Right lung (tissue), 2 donors: ENCODE measurements at regions not wholly inside any gene's neighbourhood (a gene's known extent, or its start where the extent isn't known, plus 50 kb on each side); places are given as distances from the start of the nearest gene placed in this dataset.
"Not testable (repeated sequence)": the region's sequence is repeated elsewhere in the genome, so short reads cannot be mapped to it uniquely, and the experiment has no call there.

ENCODE experiments used
- DNase-seq, 2 donors: peaks; one replicate each; pipeline ENCODE4 v3.0.0-alpha.2; 2013

- no peak for DNase-seq
These were observed 283.1 kb upstream of the MAOA start for GRCh38 chrX:43373032-43373431.

DNA sequence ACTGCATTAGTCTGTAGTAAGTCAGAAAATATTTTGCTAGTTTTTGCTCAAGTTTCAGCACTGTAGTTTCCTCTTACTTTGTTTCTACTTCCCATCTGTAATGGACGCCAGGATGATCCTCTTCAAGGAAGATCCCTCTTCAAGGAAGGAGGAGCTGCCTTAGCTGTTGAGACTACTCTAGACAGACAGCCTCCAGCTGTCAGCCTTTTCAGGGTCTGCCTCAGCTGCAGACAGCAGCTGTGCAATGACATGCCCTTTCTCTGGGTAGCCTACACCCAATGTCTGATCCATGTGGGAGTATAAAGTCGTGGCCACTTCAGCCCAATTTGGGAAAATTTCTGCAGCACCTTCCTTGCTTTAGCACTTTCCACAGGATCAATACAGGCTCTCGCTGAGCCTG lies 281.0 kb upstream of the MAOA start:
- no peak for DNase-seq

GRCh38 chrX:43380704-43381103 lies 275.4 kb upstream of the MAOA start:
- no peak for DNase-seq

- no peak for DNase-seq
These were observed 269.2 kb upstream of the MAOA start for GRCh38 chrX:43386875-43387274.

DNA sequence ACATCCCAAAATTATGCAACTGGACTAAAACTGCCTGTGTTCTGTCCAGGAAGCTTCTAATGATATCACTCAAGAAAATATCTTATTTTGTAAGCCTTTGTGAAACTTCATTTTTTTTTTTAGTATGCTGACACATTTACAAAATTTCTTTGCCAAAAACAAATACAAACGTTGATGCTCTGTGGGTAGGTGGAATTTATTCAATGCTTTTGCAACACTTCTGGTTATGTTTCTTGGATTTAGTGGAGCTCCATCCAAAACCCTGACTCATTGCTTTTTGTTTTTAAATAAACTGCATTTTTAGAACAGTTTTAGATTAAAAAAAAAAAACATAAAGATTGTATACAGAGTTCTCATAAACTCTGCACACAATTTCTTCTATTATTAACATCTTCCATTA lies 250.9 kb upstream of the MAOA start:
- no peak for DNase-seq

DNA sequence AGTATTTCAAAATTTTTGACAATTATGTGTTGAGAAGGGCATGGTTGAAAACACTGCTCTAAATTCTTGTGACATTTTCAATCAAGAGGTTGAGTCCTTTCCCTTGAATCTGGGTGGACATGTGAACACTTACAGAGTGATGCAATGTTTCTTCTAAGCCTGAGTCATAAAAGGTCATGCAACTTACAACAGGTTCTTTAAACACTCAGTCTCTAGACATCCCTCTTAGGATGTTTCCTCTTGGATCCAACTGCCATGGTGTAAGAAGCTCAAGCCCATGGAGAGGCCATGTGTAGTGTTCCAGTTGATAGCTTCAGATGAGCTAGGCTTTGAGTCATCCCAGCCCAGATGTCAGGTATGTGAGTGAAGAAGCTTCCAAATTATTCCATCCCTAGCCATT lies 232.2 kb upstream of the MAOA start:
- DNase-seq = no peak

DNA sequence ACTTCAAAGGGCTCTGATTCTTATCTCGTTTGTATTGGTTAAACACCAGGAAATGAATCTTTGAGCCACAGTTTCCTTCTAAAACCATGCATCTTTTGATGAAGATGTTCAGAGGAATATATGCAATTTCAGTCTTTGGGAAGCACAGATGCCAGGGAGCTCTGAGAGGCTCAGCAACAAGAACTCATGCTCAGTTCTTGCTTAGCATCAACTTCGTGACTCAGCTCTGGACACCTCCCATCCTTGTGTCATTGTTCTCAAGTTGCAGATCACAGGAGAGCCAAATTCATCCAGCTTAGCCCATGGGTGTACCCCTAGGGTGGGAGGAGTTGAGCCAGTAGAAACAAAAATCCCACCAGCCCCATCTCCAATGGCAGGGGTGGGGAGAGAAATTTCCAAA lies 219.6 kb upstream of the MAOA start:
- DNase-seq = no peak

DNA sequence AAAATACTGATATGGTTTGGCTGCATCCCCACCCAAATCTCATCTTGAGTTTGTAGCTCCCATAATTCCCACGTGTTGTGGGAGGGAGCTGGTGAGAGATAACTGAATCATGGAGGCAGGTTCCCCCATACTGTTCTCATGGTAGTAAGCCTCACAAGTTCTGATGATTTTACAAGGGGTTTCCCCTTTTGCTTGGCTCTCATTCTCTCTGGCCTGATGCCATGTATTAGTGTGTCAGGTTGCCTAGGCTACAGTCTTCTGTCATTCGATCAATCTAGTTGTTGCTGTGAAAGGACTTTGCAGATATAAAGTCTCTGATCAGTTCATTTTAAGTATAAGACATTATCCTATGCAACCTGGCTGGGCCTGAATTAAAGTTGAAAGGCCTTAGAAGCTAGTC lies 209.3 kb upstream of the MAOA start:
- DNase-seq = no peak

GRCh38 chrX:43448688-43449087 lies 207.4 kb upstream of the MAOA start:
- DNase-seq = no peak

DNA sequence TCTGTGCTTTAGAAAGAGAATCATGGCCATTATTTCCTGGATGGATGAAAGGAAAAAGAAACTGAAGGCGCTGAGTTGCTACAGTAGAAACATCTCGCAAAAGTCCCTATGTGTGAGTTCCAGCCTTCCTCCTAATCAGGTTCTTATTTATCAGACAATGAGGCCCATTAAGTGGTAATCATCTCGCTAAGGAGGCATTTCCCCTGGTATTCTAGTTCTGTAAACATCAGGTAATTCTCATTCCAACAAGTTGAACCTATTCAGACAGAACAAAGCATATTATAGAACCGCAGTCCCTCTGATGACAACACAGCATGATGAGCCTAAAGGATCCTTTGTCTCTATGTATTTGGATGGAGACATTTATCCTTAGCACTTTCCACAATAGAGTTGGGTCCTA lies 205.7 kb upstream of the MAOA start:
- DNase-seq = no peak

DNA sequence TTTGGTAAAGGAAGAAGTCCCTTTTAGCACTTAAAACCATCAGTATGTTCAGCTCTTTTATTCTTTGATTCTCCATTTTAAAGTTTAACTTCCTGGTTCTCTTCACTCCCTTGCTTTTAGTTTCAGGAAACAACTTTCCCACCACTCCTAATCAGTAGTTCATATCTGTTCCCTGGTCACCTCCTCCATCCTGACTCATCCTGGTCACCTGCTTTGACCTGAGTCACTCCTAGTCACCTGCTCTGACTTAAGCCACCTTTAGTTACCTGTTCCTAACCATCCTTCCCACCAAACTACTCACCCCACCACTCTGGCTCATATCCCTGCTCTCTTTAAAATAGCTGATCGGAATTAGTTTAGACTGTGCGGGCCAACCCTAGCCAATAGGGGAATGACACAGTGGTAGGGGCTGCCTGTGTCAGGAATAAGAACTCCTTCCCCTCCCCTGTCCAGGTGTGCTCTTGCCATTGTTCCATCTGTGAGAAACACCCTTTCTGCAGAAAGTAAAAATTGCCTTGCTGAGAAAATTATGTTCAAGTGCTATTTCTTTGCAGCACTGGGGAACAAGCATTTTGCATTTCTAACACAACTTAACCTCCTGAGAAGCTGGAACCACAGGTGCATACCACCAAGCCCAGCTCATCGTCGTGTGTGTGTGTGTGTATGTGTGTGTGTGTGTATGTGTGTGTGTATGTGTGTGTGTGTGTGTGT lies 204.0 kb upstream of the MAOA start:
- DNase-seq = not testable (repeated sequence)

- no peak for DNase-seq
These were observed 200.0 kb upstream of the MAOA start for GRCh38 chrX:43456063-43456462.

DNA sequence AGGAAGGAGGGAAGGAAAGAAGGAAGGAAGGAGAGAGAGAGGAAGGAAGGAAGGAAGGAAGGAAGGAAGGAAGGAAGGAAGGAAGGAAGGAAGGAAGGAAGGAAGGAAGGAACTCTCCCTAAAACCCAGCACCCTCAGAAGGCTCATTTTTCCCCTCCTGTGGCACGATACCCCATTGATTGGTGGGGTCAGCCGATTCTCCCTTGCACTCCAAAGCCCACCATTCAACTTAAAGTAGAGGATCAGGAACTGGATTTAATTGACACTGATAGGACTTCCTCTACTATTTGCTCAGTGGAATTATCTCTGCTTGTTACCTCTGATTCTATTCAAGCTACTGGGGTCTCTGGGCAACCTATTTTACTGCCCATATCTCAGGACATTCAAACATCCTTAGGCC lies 199.2 kb upstream of the MAOA start:
- no peak for DNase-seq

- no peak for DNase-seq
These were observed 188.4 kb upstream of the MAOA start for GRCh38 chrX:43467608-43468234.

DNA sequence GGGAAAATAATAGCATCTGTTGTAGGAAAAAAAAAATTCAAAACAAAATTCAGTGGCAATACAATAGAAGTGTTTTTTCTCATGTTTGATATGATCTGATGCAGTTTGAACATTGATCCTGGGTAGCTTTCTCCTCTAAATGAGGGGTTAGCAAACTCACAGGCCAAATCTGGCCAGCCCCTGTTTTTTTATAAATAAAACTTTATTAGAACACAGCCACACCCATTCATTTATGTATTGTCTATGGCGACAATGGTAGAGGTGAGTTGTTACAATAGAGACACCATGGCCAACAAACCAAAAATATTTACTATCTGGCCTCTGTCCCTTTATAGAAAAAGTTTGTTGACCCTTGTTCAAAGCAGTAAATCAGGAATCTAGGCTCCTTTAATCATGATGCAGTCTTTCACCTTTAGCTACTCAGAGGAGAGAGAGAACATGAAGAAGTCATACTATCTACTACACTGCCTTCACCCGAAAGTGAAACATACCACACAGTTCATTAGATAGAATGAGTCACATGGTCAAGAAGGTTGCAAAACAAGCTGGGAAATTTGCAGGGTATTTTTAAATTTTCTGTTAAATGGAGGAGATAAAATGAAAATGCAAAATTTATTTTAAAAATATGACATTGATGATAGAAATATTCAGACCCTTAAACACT lies 186.6 kb upstream of the MAOA start:
- no peak for DNase-seq

GRCh38 chrX:43474321-43474720 lies 181.8 kb upstream of the MAOA start:
- no peak for DNase-seq

DNA sequence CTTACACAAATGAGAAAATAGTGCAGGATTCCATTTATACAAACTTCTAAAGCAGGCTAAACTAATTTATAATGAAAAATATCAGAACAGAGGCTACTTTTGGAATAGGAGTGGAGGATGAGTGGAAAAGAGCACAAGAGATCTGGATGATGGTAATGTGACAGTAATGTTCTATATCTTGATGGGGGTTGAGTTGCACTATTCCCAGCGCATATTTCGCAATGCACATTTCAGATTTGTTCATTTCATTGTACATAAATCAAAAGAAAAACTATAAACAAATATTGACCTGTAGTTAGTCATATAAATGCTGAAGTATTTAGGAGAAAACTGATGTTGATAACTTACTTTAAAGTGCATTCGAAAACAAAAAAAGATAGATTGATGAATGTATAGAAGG lies 177.0 kb upstream of the MAOA start:
- no peak for DNase-seq

- no peak for DNase-seq
These were observed 176.2 kb upstream of the MAOA start for GRCh38 chrX:43479850-43480249.

- DNase-seq = no peak
These were observed 174.5 kb upstream of the MAOA start for GRCh38 chrX:43481576-43481975.

GRCh38 chrX:43493756-43494155 lies 162.3 kb upstream of the MAOA start:
- DNase-seq = peak; percentile 26 to 38

DNA sequence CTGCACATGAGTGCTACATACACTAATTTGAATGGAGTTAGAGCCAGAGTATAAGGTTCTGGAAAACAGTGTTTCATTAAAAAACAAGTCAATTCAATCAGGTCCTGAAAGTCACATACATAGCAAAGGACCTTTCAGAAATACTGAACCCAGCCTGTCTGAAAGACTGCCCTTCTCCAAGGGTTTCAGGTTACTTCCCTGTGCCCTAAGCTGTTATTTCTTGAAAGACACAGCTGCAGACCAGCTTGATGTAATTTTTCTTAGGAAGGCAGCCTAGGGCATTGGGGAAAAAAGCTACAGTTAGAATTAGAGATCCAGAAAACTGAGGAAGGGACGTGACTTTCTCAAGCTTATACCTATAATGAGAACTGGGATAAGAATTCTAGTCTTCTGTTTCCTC lies 155.9 kb upstream of the MAOA start:
- no peak for DNase-seq

- no peak for DNase-seq
These were observed 155.0 kb upstream of the MAOA start for GRCh38 chrX:43500996-43501694.

DNA sequence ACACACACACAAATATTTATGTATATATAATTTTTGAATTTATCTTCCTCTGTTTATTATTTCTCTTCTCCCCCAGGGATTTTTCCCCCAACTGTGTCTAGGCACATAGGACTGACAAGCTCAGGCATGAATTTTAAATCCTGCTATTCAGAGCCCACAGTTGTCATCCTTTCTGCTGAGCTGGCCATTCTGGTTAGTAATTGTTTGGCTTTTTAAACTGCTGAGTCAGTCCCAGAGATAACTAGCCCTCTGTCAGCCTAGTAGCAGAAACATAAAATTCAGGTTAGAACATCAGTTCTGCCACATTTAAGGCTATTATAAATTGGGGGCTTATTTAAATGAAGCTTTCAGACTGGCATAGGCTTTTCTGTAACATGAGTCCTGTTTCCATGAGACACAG lies 151.7 kb upstream of the MAOA start:
- DNase-seq = no peak
